CD4-positive, alpha-beta T cell treated with Interferon alpha-2 for 1 hour (primary cell): ENCODE measurements at regions not wholly inside any gene's neighbourhood (a gene's known extent, or its start where the extent isn't known, plus 50 kb on each side); places are given as distances from the start of the nearest gene placed in this dataset.

ENCODE experiments used
- DNase-seq, 2 donors: peaks; one replicate each; pipeline ENCODE4 v3.0.0-alpha.2; 2020 to 2022

DNA sequence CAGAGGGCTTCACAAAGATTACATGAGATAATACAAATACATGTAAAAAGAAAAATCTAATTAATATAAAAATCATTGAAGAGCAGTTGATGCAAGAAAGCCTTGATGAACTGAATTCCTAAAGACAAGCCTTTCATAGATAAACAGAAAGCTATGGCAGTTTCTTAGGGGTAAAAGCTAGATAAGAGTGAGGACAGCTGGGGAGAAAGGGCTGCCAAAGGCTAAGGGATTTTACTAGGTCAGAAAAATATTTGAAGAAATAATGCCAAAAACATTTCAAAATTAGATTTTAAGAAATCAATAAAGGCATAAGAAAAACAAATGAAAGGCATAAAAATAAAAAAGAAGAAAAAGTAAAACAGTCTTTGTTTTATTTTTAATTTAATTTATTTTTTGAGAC is 107.9 kb upstream of the ZNF366 start:
- DNase-seq = no peak

DNA sequence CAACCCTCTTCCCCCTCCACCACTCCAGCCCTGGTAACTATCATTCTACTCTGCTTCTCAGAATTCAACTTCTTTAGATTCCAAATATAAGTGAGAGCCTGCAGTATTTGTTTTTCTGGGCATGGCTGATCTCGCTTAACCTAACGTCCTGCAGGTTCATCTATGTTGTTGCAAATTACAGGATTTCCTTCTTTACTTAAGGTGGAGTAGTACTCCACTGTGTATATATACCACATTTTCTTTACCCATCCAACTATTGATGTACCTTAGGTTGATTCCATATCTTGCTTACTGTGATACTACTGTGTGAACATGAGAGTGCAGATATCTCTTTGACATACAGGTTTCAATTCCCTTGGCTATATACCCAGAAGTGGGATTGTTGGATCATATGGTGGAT is 106.3 kb upstream of the ZNF366 start:
- no peak for DNase-seq

DNA sequence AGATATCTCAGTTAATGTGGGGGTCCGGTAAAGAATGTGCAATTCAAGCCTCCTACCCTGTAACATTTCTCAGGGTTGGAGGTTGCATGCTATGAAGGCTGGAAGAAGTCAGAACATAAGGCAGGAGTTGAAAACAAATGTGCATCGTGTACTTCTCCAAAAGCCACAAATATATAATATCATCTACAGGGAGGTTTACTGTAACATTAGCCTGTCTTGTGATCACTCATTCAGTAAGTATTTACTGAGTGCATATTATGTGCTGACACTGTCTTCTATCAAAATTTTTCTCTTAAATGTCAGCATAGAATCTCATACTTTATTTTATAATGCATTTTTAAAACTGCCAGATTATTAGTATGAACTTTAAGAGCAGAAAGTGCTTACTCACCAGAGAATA is 105.6 kb upstream of the ZNF366 start:
- DNase-seq = no peak

DNA sequence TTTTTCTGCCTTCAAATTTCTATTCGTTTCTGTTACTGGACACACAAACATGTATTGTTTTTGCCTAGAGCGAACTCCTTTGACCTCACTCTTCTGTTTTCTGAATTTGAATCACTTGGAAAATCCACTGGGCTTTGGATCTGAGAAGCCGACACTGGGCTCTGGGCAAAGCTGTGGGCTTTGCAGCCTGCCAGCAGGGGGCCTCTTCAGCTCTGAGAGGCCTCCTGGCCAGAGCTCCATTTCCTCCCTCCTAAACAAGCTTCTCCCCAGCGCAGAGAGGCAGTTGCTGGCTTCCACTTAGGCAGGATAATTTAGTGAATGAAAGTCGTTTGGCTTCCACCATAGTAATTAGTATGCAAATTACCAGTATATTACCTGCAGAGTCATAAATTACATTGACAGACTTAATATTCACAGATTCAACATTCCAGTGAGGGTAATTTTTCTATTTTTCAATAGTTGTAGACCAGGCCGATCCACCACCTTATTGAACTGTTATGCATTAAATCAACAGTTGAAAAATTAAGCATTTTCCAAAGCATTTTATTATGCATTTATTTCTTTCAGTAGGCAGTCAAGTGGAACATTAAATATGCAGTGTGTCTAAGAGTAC is 104.0 kb upstream of the ZNF366 start:
- DNase-seq = peak; percentile 33 to 40

DNA sequence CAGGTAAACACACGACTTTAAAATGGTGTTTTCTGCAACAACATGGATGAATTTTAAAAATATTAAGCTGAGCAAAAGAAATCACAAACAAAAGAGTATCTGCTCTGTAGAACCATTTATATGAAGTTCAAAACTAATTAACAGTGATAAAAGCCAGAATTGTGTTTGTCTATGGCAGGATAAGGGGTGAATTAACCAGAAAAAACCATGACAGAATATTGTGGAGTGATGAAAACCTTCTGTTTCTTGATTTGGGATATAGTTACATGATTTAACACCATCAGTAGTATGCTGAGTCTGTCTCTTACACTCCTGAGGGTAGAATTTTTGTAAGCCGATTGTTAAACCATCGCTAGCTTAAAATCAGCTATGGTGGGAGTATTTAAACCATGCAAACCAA is 101.7 kb upstream of the ZNF366 start:
- DNase-seq = no peak

DNA sequence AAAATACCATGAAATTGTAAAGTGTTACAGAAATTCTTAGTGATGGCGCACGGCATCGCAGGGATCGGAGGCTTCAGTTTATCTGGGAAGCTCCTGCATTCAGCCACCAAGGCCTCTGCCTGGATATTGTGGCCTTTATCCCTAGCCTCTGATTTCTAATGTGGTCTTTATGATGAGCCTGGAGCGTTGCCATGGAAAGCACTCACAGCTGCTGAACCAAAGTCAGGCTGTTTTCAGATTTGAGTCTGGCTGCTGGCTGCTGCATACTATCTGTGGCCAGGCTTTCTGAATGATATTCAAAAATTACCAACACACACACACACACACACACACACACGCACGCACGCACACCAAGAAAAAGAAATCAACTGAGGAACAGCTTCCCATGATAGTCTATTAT is 101.1 kb upstream of the ZNF366 start:
- DNase-seq = no peak

DNA sequence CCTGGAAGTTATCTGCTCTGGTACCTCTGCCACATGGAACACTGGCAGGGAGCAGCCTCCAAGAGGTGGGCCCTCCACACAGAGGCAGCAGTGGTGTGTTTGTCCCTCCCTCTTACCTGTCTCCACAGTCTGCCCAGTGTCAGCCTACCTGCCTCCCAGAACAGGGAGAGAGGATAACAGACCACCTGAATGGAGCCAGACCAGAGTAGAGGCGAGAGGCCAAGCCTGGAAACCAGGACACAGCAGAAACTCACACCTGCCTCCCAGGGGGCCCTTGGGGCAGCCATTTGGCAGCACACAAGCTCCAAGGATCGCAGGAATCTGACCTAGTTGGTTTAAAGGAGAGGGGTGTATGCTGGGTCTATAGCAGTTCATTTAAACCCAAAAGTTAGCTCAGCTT is 100.2 kb upstream of the ZNF366 start:
- DNase-seq = no peak

DNA sequence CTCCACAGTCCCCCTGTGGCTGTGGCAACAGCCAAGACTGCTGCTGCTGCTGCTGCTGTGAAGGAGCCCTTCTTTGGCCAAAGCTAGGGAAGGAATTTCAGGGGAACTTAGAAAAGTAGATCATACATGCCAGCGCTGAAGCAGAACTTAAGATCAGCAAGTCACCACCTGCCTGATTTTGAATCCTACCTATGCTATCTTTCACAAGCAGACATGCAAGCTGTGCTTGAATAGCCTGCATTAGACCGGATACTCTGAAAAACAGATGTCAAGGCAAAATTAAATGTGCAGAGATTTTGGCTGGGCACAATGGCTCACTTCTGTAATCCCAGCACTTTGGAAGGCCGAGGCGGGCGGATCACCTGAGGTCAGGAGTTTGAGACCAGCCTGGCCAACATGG is 99.3 kb upstream of the ZNF366 start:
- DNase-seq = no peak

DNA sequence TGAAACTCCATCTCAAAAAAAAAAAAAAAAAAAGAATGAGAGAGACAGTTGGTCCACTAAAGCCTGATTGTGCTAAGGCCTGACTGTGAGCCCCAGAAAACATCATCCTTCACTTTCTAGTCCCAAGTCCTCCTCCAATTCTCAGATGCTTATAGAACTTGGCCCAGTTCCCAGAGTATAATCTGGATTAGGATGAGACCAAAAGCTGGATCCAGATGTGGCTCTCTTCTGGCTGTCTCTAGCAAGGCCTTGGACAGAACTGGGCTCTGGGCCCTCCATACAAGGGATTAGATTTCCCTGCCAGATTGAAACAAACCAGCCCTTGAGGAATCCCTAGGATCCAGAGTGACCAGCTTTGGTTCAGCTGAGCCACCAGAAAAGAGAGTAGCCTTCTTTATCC is 98.4 kb upstream of the ZNF366 start:
- DNase-seq = no peak

DNA sequence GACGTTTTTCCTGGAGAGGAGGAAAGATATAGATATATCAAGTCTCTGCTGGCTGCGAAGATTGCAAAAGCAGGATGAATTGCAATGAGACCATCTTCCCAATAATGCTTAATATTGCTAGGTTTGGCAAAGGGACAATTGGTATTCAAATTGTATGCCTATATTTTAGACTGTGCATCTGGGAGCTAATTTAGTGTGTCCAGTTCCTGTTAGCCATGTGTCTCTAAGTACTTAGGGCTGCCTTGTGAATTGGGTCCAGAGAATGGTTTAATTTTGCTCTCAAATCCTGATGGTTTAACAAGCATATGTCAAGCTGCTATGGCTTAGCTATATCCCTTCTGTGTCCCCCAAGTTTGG is 97.6 kb upstream of the ZNF366 start:
- no peak for DNase-seq

DNA sequence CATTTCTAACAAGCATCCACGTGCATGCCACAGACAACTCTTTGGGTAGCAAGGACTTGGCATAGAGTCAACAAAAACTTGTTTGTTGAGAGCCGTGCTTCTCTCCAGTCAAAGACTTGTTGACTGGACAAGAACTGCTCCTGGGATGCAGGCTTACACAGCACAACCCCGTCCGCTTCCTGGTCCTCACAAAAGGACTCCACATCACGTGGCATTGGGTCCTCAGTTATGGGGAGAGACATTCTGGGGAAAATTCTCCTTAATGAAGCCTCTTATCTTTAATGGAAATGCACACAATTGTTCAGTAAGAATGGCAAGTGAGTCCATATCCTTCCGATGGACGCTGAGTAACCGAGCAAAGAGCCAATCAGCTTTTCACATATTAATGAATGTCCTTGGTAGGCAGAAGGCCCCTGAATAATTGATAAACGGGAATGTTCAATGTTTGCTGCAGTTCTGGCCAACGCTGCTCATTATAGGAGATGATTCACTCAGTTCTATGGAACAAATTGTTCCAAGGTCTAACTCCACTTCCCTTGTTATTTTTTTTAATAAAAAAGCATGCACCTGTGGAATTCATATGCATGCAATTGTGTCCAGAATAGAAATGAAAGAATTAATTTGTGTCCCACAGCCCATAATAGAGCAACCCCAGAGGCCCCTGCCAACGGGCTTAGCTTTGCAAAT is 97.0 kb upstream of the ZNF366 start:
- no peak for DNase-seq

DNA sequence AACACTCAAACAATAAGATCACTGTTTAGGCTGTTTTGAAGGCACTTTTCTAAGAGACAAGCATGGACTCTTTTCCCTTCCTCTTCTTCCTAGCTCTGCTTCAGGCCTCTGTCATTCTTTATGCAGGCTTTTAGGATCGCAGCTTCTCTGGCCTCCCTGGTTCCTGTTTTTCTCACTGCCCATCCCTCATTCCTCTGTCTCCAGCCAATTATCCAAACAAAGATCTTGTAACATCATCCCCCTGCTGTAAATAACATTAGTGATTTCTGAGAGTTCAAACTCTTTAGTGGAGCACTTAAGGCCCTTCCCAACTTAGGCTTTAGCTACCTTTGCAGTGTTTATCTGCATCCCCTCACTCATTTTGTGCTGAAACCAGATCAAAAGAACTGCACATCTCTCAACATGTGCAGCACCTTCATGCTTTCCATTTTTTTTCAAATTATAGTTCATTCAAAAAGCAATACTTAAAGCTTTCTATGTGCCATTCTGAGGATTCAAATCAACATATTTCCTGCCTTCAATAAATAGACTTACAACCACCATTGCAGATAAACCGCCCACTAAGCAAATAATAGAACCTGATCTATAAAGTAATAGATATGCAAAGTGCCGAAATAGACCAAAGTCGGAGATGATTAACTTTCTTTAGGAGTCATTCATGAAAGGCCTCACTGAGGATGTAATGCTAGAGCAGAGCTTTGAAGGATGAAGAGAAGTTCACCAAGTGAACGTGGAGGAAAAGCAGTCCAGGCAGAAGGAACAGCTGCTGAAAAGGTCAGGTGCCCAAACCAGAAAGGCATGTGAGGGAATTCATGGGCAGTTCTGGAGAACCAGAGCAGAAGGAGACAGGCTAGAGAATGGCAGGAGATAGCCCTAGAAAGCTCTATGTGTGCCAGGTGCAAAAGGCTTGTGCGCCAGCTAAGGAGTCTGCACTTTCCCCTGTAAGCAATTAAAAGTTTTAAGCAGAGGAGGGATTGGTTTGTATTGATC is 95.8 kb upstream of the ZNF366 start:
- no peak for DNase-seq

DNA sequence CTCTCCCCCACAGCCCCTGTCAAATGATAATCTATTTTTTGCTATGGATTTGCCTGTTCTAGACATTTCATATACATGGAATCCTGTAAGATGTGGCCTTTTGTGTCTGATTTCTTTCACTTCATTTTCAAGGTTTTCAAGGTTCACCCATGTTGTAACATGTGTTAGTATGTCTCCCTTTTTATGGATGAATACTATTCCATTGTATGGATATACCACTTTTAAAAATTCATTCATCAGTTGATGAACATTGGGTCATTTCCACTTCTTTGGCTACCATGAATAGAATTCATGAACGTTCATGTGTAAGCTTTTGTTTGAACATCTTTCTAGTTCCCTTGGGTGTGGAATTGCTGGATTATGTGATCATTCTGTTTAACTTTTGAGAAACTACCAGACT is 94.7 kb upstream of the ZNF366 start:
- no peak for DNase-seq

DNA sequence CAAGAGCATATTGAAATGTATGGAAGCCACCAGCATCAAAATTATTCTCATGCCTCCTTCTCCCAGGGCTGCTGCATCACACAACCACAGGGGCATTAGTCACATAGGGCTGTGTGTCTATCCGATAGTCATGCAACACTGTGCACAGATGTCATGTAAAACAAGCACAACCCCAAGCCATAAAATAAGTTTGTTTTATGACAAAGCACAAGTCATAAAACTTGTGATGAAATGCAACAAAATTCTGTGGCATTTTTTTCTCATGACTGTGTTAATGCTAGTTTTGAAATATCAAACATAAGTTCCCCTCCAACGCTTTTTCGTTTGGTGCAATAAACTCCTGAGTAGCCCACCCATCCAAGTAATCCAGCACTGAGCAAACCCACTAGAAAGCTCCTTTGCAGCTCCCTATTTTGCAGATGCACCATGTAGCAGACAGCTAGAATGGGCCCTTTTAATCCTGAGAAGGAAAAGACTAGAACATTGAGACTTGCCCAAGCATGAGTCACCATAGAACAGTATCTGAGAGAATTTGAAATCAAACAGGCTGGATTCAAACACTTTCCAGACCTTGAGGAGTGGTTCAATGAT is 93.3 kb upstream of the ZNF366 start:
- no peak for DNase-seq

DNA sequence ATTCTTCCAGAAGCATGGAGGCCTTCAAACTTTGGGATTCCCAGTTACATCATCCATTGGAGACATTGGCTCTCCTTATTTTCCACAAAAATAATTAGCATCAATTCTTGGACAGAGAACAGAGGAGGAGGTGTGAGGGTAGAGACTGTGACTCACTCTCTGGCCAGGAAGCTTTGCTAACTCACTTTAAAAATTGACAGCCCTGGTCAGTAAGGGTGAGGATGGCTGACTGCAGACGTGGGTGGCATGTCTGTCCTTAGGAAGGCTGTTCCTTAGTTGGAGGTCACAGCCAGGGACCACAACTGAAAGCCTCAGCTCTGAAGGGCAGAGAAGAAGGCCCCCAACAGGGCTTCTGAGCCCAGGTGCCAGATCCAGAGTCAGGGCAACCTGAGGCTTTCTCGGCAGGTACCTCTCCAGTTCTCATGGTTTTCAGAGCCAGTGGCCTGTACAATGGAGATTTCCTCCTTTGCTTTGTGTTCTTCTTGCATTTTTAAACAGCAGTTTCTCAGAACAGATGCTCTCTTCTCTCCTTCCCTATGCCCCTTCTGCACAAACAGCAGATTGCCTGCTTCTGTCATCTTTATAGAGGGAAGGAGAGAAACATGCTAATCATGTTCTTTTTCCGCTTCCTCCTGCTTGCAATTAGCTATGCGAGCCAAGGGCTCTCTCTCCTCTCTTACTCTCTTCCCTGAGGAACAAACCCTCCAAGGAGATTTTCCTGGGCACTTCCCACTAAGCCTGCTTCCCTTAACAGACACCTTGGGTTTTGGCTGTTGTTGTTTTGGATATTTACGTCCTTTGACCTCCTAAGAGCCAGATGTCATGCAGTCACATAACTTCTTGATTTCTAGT is 92.5 kb upstream of the ZNF366 start:
- DNase-seq = no peak

DNA sequence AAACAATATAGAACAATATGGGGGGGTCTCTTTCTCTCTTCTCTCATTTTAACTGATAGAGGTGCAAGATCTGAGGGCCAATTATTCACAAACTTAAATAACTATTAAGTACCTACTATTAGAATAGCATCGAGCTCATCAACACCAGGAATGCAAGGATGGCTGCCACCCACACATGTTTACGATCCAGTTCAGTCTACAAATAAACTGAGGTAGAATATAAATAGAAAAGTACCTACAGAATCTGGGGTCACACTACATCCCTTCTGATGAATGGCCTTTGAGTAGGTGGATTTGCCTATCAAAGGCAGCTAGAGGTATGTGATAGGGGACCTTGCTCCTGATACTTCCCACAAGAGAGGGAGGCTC is 91.8 kb upstream of the ZNF366 start:
- no peak for DNase-seq

DNA sequence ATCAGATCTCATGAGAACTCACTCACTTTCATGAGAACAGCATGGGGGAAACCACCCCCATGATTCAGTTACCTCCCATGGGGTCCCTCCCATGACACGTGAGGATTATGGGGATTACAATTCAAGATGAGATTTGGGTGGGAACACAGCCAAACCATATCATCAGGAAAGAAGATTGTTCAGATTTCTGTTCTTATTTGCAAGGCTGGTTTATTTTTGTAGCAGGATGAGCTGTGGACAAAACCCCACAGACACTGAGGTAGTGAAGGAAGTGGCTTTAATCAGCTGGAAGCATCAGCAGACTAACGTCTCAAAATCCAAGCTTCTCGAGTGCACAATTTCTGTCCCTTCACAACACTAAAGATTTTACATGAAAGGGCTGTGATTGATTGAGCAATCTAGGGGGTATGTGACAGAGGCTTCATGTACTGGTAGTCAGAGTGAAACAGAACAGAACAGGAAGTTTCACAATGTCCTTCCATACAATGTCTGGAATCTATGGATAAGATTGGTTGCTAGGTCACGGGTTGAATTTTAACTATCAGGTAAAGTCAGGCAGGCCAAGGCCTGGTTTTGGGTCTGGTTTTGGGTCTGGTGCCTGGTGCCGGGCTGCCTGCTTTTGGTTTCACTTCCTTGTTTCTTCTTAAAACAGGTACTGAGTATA is 91.3 kb upstream of the ZNF366 start:
- DNase-seq = peak; percentile 10 to 13

DNA sequence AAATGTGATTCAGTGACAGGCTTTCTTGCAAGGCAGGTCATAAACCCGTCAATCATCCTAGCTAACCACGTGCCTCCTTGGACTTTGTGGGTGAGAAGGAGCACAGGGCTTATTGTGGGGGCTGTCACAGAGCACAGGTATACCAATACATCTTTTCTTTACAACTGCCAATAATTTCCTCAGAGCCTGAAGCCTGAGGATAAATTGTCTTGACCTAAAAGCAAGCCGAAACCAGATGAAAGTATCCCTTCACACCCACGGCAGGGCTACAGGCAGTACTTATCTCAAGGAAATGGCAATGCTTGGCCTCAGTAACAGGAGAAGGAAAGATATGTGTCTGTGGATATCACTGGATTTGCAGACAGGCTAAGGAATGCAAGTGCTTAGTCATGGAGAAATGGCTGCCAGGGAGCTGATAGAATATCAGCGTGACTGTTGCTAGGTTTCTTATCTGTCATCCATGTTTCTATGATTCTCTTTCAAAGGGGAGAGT is 90.3 kb upstream of the ZNF366 start:
- no peak for DNase-seq

DNA sequence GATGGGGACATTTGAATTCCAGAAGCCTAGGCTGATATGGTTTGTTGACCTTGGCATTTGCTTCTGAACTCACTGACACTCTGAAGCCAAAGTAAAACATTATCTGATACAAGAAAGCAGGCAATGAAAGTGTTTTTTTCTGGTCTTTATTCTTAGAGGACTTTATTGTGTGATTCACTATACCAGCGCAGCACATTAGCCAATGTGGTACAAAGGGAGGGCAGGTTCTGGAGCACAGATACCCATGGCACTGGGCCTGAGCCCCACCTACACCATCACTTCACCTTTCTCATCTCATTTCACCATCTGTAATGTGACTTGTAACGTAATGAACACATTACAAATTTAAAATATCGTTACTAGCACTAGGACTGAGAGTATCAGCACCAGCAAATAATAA is 89.7 kb upstream of the ZNF366 start:
- DNase-seq = no peak

DNA sequence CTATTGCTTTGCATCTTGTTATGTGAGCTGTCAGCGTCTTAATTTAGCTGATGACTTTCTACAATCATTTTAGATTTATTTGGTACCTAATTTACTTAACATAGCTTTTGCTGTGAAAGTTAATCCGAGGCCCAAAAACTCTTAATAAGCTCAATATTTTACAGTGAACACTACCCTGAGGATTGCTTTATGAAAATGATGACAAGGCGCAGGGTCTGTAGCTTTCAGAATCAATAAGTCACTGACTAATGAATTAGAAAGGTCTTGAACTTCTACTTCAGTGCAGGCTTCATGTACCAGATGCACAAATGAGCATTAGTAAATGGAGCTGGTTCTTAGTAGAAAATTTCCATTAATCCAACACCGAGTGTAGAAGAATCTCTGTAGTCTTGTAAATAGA is 81.4 kb upstream of the ZNF366 start:
- DNase-seq = no peak

DNA sequence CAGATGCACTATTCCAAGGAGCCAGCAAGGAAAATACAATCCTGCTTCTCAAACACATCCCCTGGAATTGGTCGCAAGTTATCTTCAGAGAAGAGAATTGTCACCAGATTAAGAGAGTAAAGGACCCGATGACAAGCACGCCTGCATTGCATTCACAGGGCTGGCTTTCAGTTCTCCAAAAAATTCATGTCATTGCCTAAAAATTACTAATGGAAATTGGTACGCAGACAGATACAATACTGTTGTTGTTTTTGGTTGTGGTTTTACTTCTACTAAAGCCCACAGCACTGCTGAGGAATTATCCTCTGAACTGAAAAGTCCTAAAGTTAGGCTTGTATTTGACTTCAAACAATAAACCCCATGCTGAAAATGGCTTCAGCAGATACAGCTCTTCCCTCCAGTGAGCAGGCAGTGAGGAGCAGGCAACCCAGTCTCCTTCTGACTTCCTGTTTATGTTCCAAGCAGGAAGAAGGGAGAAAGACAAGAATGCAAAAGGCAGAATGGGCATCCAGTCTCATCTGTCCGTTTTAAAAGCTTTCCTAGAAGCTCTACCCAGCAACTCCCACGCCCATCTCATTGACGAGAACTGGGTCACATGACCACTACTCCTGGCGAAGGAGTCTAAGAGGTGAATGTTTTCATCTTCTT is 80.6 kb upstream of the ZNF366 start:
- DNase-seq = no peak
